ENCODE measurements at regions not wholly inside any gene's neighbourhood (a gene's known extent, or its start where the extent isn't known, plus 50 kb on each side); places are given as distances from the start of the nearest gene placed in this dataset.
"Not testable (repeated sequence)": the region's sequence is repeated elsewhere in the genome, so short reads cannot be mapped to it uniquely, and the experiment has no call there.

DNA sequence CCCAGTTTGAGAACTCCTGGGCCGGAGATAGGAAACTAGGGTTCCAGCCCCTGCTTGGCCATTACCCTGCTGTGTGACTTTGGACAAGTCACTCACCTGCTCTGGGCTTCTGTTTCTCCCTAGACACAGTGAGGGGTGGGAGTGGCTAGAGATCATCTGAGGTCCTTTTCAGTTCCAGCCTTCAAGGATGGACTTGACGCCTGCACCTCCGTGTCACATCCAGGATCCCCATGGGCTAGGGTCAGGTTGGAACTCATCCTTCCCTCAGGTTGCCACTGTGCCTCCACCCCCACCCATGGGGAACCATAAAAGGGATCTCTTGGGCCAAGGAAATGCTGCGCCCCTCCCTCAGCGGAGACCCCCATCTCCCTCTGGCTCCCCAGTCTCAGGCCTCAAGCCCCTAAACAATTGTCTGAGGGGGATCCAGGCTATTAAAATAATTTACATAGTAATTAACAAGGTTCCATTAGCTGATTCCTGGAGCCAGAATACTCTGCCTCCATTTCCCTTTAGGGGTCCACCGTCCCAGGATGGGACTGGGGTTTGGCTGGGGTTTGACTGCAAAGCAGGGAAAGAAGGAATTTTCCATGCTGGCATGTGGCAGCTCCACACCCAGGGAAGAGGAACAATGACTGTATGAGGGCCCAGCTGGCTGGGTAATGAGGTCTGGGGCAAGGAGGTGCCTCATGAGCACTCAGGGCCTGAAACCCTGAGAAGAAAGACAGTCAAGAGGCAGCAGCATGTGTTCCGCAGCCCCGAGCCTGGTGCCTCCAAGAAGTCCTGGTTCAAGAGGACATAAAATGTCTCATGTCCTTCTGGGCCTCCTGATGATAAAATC, 177.7 kb downstream of the SMAD6 start:
- H3K4me3 ChIP-seq (ENCODE audit: low read length), result no peak overlapping the region
- DNase-seq (ENCODE audit: low read depth, low spot score), result no peak

GRCh38 chr15:66880380-66881155, 178.5 kb downstream of the SMAD6 start:
- DNase-seq (ENCODE audit: low read depth, low spot score), result no peak
- no peak overlapping the region for H3K4me3 ChIP-seq (ENCODE audit: low read length)

GRCh38 chr15:66881173-66881905, 179.3 kb downstream of the SMAD6 start:
- no peak overlapping the region for H3K4me3 ChIP-seq (ENCODE audit: low read length)
- DNase-seq (ENCODE audit: low read depth, low spot score), result no peak

GRCh38 chr15:66882251-66883020, 180.4 kb downstream of the SMAD6 start:
- H3K4me3 ChIP-seq (ENCODE audit: low read length), result no peak overlapping the region
- DNase-seq (ENCODE audit: low read depth, low spot score), result no peak

DNA sequence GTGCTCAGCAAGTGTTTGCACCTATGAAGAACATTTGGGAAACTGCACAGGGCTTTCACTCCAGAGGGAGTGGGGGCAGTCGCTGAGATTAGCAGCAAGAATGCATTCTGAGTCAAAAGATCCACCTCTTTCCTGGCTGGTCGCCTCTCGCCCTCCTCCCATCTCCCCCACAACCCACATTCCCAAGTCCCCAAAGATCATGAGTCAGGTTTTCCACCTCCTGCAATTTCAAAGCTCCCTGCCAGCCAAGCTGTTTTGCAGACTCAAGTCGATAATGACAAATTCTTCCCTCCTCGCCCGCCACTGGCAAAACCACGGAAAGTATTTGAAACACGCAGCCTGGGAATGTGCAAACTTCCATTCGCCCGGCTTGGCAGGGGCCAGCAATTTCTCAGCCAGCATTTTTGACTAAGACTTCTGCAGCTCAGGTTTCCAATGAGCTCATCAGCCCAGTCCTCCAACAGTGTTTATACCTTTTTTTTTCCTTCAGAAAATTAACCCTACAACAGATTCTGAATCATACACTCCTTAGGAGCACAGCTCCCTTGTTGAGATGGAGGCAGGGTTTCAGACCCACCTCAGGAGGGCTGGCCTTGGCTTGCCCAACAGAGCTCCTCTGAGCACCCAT, 181.4 kb downstream of the SMAD6 start:
- no peak for DNase-seq (ENCODE audit: low read depth, low spot score)
- no peak overlapping the region for H3K4me3 ChIP-seq (ENCODE audit: low read length)

- DNase-seq (ENCODE audit: low read depth, low spot score), result no peak
These were observed 181.2 kb upstream of the SMAD3 start for GRCh38 chr15:66884115-66884622.

DNA sequence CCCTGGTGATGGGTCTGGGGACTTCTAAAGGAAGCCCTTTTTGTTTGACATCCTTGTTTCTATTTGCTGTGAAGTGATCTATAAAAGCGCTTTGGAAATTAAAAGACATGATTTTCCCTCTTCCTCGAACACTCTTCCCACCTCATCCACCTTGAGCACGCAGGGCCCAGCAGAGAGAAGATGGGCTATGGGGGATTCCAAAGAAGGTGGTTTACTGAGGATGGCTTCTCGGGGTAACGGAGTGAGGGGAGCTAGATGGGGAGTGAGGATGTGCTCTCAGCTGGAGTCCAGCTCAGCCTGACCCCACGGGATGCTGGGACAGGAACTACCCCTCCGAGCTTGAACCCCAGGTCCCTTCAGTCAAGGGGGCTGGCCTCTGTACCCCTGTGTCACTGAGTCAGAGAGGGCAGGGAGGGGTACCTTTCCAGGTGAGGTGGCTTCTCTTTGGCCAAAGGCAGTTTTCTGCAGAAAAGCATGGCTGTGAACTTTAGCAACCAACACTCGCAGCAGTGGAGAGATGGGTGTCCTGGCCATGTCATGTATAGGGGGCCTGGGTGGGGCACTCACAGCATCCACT, 180.7 kb upstream of the SMAD3 start:
- DNase-seq (ENCODE audit: low read depth, low spot score), result no peak
- H3K4me3 ChIP-seq (ENCODE audit: low read length), result no peak overlapping the region

More at GRCh38 chr15:66884115-66884622, 181.2 kb upstream of the SMAD3 start:
- no peak overlapping the region for H3K4me3 ChIP-seq (ENCODE audit: low read length)

DNA sequence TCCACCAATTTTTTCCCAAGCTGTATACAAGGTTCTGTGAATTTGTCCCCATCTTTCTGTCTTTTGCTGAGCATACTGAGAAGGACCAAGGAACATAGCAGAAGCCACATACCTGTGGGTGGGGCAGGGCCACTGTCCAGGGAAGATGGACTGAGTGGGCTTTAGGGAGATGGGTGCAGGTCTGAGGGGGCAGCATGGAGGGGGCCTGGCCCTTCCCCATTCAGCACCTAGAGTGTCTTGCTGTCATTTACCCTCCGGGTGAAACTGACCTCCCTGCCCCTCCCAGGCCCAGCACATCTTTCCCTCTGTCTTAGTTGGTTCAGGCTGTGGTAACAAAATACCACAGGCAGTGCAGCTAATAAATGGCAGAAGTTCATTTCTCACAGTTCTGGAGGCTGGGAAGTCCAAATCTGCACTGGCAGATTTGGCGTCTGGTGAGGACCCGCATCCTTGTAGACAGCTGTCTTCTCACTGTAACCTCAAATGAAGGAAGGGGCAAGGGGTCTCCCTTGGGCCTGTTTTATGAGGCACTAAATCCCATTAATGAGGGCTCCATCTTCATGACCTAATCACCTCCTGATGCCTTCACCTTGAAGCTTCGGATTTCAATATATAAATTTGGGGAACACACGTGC, 180.0 kb upstream of the SMAD3 start:
- no peak for DNase-seq (ENCODE audit: low read depth, low spot score)
- no peak overlapping the region for H3K4me3 ChIP-seq (ENCODE audit: low read length)

DNA sequence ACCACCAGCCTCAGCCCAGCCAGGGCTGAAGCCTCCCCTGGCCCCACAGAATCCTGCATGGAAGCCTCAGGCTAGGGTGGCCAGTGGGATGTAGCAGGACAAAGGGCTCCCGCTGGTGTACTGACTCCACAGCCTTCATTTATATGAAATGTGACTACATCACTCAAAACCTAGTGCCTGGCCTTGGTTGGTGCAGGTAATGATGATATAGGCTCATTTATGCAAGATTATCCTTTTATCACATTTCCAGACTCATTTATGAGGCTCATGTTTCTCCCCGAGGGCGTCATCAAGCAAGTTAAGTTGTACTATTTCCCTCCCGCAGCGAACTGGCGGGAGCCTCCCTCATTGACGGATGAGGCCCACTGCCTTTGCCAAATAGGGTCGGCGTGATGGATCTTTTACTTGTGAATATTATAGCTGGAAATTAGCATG, 179.1 kb upstream of the SMAD3 start:
- no peak overlapping the region for H3K4me3 ChIP-seq (ENCODE audit: low read length)
- no peak for DNase-seq (ENCODE audit: low read depth, low spot score)

- no peak for DNase-seq (ENCODE audit: low read depth, low spot score)
These were observed 178.6 kb upstream of the SMAD3 start for GRCh38 chr15:66886686-66887273.

GRCh38 chr15:66889298-66889697, 176.1 kb upstream of the SMAD3 start:
- not testable (repeated sequence) for H3K4me3 ChIP-seq (ENCODE audit: low read length); DNase-seq (ENCODE audit: low read depth, low spot score)

More at GRCh38 chr15:66886686-66887273, 178.6 kb upstream of the SMAD3 start:
- no peak overlapping the region for H3K4me3 ChIP-seq (ENCODE audit: low read length)

DNA sequence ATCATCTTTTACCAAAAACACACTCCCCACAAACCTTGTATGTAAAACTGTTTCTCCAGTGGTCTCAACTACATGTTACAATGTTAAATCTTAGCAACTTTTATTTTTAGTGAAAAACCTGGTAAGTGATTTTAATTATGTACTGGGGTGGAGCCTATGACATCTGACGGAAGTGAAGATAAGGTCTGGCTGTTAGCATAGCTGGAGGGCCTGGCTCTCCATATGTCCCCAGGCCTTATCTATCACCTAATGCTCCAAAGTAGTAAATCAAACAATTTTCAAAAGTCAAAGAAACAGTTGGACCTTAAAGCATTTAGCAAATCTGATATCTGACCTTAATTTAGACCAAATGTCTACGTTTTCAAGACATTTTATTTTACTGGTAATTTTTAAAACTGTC, 173.6 kb upstream of the SMAD3 start:
- no peak overlapping the region for H3K4me3 ChIP-seq (ENCODE audit: low read length)
- no peak for DNase-seq (ENCODE audit: low read depth, low spot score)

GRCh38 chr15:66893294-66893693, 172.1 kb upstream of the SMAD3 start:
- no peak for DNase-seq (ENCODE audit: low read depth, low spot score)
- H3K4me3 ChIP-seq (ENCODE audit: low read length), result no peak overlapping the region

GRCh38 chr15:66894363-66894762, 171.0 kb upstream of the SMAD3 start:
- no peak for DNase-seq (ENCODE audit: low read depth, low spot score)
- no peak overlapping the region for H3K4me3 ChIP-seq (ENCODE audit: low read length)

GRCh38 chr15:66894986-66895780, 170.2 kb upstream of the SMAD3 start:
- DNase-seq (ENCODE audit: low read depth, low spot score), result no peak
- no peak overlapping the region for H3K4me3 ChIP-seq (ENCODE audit: low read length)

DNA sequence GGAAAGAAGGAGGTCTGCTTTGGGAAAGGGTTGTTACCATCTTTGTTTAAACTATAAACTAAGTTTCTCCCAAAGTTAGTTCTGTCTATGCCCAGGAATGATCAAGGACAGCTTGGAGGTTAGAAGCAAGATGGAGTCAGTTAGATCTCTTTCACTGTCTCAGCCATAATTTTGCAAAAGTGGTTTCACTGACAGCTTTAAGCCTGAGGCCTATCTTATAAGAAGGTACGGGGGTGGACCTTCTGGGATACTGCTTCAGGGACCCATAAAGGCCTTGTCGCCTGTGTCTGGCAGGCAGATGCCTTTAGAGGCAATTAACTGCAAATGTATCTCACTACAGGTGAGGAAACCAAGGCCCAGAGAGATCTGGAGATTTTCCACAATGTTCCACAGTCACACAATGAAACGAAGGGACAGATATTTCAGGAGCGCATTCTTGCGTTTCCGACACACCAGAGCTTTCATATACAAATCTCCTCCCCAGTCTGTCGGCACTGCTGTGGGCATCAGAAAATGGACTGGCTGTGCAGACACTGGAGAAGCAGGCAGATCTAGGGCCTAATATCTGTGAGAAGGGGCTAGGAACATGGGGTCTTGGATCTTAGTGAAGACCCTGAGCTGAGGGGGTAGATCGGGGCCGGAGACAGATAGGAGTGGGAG, 169.5 kb upstream of the SMAD3 start:
- no peak overlapping the region for H3K4me3 ChIP-seq (ENCODE audit: low read length)
- no peak for DNase-seq (ENCODE audit: low read depth, low spot score)
